Spinal cord (tissue), 9 donors: ENCODE measurements at regions not wholly inside any gene's neighbourhood (a gene's known extent, or its start where the extent isn't known, plus 50 kb on each side); places are given as distances from the start of the nearest gene placed in this dataset.

ENCODE experiments used
- DNase-seq, 6 donors: peaks; one replicate each; pipeline versions ENCODE4 v3.0.0 to v3.0.0-alpha.2; 2013 to 2015; ENCODE audit warnings: low spot score in 6 of 6, low read depth in 4 of 6
- H3K27ac ChIP-seq: one replicate; pipeline ENCODE4 v1.5.1; 2013; ENCODE audit warnings: low read depth, low read length, control low read depth
- H3K27me3 ChIP-seq: one replicate; pipeline ENCODE4 v1.6.1; 2013; ENCODE audit warnings: low read length; ENCODE audit not compliant: control insufficient read depth, insufficient read depth
- H3K36me3 ChIP-seq: one replicate; pipeline ENCODE4 v1.6.1; 2013; ENCODE audit warnings: low read length; ENCODE audit not compliant: control insufficient read depth, insufficient read depth
- H3K4me1 ChIP-seq: one replicate; pipeline ENCODE4 v1.6.1; 2013; ENCODE audit warnings: low read length; ENCODE audit not compliant: control insufficient read depth, insufficient read depth
- H3K4me3 ChIP-seq: one replicate; pipeline ENCODE4 v1.5.1; 2013; ENCODE audit warnings: low read depth, low read length, control low read depth
- H3K9me3 ChIP-seq: one replicate; pipeline ENCODE4 v1.6.1; 2013; ENCODE audit warnings: low read length; ENCODE audit not compliant: control insufficient read depth, insufficient read depth
- WGBS: methylation state at CpG from one replicate; pipeline ENCODE4 v1.1.5; 2013; ENCODE audit warnings: missing lambda C conversion rate; ENCODE audit not compliant: insufficient coverage; 5-methylcytosine and 5-hydroxymethylcytosine counted together
- donor health status: healthy.

DNA sequence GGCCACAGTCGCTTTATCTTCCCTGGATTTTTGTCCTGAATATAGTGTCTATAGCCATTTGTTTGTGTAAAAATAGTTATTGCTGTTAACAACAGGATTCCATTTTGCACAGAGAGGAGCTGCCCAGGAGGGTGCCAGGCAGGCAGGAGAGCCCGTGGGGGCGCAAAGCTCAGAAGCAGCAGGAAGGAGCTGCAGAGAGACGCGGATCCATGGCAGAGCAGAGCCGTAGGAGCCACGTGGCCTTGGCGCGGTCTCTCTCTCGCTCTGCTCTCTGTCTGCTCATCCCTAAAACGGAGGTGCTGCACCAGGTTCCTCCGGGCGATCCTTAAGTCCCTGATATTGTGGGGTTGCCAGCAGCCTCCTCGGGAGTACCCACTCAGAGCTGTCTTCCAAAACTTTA is 185.3 kb upstream of the MYT1L start:
- H3K9me3 ChIP-seq = no peaks in the 10 kb centered on the region
- no peak overlapping the region for H3K27ac ChIP-seq
- peaks cover 17% of the 10 kb centered on the region for H3K4me1 ChIP-seq
- no peak overlapping the region for H3K4me3 ChIP-seq
- H3K36me3 ChIP-seq = no peaks in the 10 kb centered on the region
- DNase-seq = peak in 1 of 6 donors; percentile 39
- no peaks in the 10 kb centered on the region for H3K27me3 ChIP-seq
- WGBS = 80% methylated on average over 13 of the region's 14 CpGs

DNA sequence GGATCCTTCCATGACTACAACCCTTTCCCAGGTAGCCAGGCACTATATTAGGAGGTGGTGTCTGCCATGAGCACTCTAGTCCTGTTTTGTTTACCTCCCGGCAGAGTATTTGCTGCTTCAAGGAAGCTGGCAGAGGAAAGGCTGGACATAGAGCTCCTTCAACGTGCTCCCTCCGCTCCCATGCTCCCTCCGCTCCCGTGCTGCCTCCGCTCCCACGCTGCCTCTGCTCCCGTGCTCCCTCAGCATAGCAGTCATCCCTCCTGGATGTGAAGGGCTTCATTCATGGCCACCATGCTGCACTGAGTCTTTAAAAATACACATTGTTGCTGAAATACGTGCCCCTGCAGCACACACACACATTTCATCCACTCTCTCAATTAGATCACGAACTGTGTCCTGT is 181.9 kb upstream of the MYT1L start:
- Histone ChIP-seq H3K4me1 (peaks cover 5% of the 10 kb centered on the region), H3K36me3 (no peaks in the 10 kb centered on the region), H3K27ac (no peak overlapping the region), H3K4me3 (no peak overlapping the region), H3K27me3 (no peaks in the 10 kb centered on the region), H3K9me3 (no peaks in the 10 kb centered on the region)
- DNase-seq = no peak
- WGBS = 75% methylated on average over 9 of the region's 10 CpGs

DNA sequence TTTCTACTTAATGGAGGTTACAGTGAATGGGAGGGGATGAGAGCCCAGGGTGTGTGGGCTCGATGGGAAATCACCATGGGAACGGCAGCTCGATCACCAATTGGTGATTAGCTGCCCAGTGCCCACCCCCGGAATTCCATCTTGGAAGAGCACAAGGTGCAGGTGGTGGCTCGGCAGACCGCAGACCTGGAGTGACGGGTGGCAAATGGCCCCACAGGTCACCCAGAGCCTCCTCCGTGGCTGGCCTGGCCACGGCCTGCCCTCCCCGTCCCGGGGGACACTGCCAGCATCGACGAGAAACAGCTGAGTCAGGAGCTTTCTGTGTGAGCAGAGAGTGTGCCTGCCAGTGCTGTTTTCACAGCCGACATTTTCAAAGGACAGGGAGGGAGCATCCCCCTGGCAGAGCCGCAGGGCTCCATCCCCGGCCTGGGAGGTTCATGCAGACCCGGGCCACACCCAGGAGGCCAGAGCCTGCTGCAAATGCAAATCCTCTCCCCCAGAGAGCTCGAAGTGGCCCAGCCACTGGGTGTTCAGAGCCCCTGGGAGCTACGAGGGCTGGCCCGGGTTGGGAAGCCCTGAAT is 176.4 kb upstream of the MYT1L start:
- Histone ChIP-seq H3K9me3 (peaks cover 6% of the 10 kb centered on the region), H3K27me3 (no peaks in the 10 kb centered on the region), H3K4me1 (peaks cover 14% of the 10 kb centered on the region), H3K36me3 (no peaks in the 10 kb centered on the region), H3K27ac (no peak overlapping the region), H3K4me3 (no peak overlapping the region)
- peak in 4 of 6 donors; percentile 52 to 95 (median 68) for DNase-seq
- 14% methylated on average over 20 of the region's 20 CpGs for WGBS

DNA sequence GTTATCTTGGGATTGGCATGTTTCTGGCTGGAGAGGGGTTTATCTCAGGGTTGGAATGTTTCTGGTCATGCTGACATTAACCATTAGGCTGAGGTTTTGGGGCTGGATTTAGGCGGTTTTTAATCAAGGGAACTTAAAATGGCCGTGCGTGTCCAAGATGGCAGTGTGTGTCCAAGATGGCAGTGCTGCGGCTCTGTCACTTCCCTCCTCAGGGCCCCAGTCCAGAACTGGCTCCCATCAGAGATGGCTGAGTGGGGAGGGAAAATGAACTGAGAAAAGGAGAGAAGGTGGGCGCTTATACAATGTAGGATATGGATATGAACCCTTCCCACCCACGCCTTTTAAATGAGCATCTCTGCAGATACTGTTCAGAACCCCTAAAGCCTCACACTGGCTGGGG is 175.5 kb upstream of the MYT1L start:
- peaks cover 6% of the 10 kb centered on the region for H3K9me3 ChIP-seq
- no peak overlapping the region for H3K27ac ChIP-seq
- H3K4me1 ChIP-seq = peaks cover 14% of the 10 kb centered on the region
- H3K27me3 ChIP-seq = no peaks in the 10 kb centered on the region
- H3K4me3 ChIP-seq = no peak overlapping the region
- 83% methylated on average over 2 of the region's 6 CpGs for WGBS
- no peaks in the 10 kb centered on the region for H3K36me3 ChIP-seq
- no peak for DNase-seq

DNA sequence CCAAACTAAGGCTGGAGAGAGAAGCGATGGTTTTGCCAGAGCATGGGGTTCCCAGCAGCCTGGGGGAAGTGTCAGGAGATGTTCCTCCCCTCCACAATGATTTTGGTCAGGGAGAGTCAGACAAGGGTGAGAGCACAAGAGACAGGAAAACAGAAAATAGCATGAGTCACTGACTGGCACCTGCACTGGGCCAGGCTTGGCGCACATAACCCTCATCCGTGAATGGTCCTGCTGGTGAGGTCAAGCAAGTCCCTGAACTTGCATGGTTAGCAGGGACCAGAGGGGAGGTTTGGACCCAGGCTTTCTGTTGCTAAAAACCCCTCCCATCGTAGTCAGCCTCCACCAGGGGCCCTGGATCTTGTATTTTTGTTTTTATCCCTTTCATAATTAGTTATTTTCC is 174.5 kb upstream of the MYT1L start:
- H3K9me3 ChIP-seq = peaks cover 6% of the 10 kb centered on the region
- H3K36me3 ChIP-seq = no peaks in the 10 kb centered on the region
- WGBS = 86% methylated on average over 2 of the region's 4 CpGs
- peaks cover 14% of the 10 kb centered on the region for H3K4me1 ChIP-seq
- no peak for DNase-seq
- H3K27me3 ChIP-seq = no peaks in the 10 kb centered on the region
- H3K27ac ChIP-seq = no peak overlapping the region
- H3K4me3 ChIP-seq = no peak overlapping the region

DNA sequence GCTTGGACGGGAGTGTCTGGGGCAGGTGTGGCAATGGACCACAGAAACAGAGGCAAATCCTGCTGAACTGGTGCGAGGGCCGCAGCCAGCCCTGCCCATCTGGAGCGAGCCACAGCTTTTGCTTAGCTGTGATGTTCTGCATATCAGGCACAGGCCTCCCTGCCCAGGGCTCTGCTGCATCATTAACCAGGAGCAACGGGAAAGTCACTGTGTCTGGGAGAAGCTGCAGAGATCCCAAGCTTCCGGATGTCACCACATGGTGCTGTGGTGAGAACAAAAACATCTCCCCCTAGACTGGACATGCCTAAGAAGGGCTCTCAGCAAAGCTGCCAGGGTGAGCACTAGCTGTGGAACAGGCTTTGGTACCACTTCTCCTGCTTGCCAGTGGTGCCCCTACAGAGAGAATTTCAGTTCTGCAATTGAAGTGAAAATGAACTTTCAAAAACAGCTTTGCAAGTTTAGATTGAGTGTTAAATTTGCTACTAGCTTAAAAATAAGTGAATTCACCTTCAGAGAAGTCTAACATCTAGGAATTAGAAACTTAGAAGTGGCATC is 172.9 kb upstream of the MYT1L start:
- Histone ChIP-seq H3K36me3 (no peaks in the 10 kb centered on the region), H3K9me3 (peaks cover 6% of the 10 kb centered on the region), H3K4me1 (peaks cover 14% of the 10 kb centered on the region), H3K27me3 (no peaks in the 10 kb centered on the region), H3K27ac (no peak overlapping the region), H3K4me3 (no peak overlapping the region)
- WGBS = 80% methylated on average over 5 of the region's 6 CpGs
- peak in 1 of 6 donors; percentile 31 for DNase-seq

DNA sequence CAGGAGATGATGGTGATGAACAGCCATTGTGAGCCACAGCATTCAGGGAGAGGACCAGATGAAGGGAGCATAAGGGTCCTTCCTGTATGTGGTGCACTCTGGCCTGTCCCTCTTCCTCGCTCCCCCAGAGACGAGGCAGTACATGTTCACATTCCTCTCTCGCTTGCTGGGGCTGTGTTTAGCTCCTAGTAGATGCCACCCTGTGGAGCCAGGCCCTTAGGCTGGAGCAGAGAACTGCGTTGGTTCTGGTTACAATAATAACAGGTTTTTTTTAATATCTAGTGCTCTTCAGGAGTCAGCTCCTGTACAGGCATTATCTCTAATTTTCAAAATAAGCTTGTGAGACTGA is 171.1 kb upstream of the MYT1L start:
- peaks cover 6% of the 10 kb centered on the region for H3K9me3 ChIP-seq
- no peak overlapping the region for H3K4me3 ChIP-seq
- peaks cover 5% of the 10 kb centered on the region for H3K4me1 ChIP-seq
- H3K27me3 ChIP-seq = no peaks in the 10 kb centered on the region
- H3K36me3 ChIP-seq = no peaks in the 10 kb centered on the region
- no peak for DNase-seq
- WGBS = 79% methylated on average over 3 of the region's 4 CpGs
- H3K27ac ChIP-seq = no peak overlapping the region

DNA sequence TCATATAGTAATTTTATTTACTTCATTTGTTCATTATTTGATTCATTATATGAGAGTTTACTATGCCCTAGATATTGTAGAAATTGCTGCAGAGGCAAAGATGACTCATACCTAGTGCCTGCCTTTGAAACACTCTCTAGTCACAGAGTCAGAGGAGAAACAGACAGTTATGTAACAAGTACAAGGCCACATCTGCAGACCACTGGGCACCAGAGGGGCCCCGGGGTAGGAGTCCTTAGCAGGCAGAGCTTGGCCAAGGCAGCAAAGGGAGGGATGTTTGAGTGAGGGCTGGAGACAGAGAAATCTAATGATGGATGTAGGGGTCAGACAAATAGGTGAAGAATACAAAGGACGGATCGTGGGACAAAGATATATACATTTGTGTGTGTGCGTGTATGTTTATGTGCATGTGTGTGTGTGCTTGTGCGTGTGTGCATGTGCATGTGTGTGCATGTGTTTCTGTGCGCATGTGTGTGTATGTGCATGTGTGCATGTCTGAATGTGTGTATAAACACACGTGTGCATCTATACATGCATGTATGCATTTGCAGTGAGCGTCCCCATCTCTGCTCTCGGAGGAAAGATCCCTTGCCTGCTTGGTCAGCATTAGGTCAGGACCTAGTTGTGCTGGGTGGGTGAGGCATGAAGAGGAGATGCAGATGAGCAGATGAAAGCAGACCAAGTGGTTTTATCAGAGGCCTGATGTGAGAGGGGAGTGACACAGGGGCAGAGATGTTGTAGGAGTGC is 170.6 kb upstream of the MYT1L start:
- WGBS = 89% methylated on average over 9 of the region's 9 CpGs
- DNase-seq = no peak
- no peak overlapping the region for H3K4me3 ChIP-seq
- no peaks in the 10 kb centered on the region for H3K27me3 ChIP-seq
- H3K36me3 ChIP-seq = no peaks in the 10 kb centered on the region
- H3K9me3 ChIP-seq = peaks cover 6% of the 10 kb centered on the region
- H3K27ac ChIP-seq = no peak overlapping the region
- no peaks in the 10 kb centered on the region for H3K4me1 ChIP-seq

DNA sequence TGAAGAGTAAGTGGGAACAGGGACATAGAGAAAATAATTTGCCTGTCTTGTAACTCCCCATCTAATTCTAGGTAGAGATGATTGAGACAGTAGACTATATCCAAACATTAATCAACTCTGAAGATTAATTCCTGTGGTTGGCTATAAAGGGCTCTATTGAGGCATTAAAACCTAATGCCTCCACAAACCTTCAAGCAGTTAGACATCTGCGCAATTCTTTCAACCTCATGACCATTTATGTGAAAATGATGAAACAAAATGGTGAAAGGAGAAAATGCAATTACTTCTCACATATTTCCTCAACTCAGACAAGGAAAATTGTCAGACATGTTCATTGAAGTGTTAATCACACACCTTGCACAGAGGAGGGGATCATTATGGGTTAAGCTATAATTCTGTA is 164.5 kb upstream of the MYT1L start:
- no CpG with 5 or more reads among the region's 1 CpG for whole genome bisulfite sequencing
- H3K27ac ChIP-seq = no peak overlapping the region
- H3K4me1 ChIP-seq = no peaks in the 10 kb centered on the region
- no peaks in the 10 kb centered on the region for H3K36me3 ChIP-seq
- no peak overlapping the region for H3K4me3 ChIP-seq
- peak in 1 of 6 donors; percentile 51 for DNase-seq
- no peaks in the 10 kb centered on the region for H3K9me3 ChIP-seq
- H3K27me3 ChIP-seq = no peaks in the 10 kb centered on the region

DNA sequence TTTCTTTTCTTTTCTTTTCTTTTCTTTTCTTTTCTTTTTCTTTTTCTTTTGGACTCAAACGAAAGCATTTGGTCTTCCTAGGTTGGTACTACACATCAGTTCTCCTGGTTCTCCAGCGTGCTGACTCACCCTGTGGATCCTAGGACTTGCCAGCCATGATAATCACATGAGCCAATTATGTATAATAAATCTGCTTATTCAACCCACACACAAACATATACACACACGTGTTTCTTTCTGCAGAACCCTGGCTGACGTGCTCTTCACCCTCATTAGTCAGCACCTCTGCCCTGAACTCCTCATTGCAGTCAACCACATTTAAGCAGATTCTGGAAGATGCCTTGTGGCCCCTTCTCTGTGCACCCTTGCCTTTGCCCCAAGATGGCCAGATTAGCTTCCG is 162.4 kb upstream of the MYT1L start:
- Histone ChIP-seq H3K27ac (no peak overlapping the region), H3K4me1 (no peaks in the 10 kb centered on the region), H3K9me3 (no peaks in the 10 kb centered on the region), H3K36me3 (no peaks in the 10 kb centered on the region), H3K4me3 (no peak overlapping the region), H3K27me3 (no peaks in the 10 kb centered on the region)
- no peak for DNase-seq
- WGBS = 88% methylated on average over 4 of the region's 5 CpGs
